HG02798 (cell line): ENCODE measurements at regions not wholly inside any gene's neighbourhood (a gene's known extent, or its start where the extent isn't known, plus 50 kb on each side); places are given as distances from the start of the nearest gene placed in this dataset.

Experiments
- ATAC-seq: cut with Tn5 transposase; IDR thresholded peaks from one replicate; pipeline ENCODE4 v1.9.1; 2021; ENCODE audit warnings: mild to moderate bottlenecking; ENCODE audit not compliant: unreplicated experiment, poor library complexity

DNA sequence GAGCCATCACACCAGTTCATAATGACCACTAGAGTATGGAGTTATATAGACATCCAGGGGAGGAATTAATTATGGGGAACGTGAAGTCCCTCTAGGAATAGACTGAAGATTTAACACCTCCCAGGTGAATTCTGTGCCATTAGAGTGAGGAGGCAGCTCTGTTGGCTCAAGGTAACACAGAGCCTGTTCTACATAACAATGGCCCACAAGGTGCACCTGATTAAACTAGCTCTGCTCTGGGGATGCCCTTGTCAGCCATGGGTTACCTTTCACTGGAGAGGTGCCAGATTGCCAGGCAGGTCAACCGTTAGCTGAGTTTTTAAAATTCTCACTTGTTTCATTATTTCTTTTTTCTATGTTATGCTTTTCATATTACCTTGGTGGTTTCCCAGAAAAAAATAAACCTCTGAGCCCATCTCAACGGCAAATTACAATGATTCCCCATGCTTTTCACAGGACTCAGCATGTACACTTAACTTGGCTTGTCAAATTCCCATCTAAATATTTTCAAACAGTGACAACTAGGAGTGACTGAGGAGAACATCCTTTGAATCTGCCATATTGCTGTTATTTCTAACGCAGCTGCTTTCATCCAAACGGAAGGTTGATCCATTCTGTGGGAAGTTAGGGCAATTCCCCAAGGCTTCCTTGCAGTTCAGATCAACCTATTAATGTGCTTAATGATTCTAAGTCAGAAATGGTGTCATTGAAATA is 512.9 kb downstream of the MCTP2 start:
- ATAC-seq, result no peak

DNA sequence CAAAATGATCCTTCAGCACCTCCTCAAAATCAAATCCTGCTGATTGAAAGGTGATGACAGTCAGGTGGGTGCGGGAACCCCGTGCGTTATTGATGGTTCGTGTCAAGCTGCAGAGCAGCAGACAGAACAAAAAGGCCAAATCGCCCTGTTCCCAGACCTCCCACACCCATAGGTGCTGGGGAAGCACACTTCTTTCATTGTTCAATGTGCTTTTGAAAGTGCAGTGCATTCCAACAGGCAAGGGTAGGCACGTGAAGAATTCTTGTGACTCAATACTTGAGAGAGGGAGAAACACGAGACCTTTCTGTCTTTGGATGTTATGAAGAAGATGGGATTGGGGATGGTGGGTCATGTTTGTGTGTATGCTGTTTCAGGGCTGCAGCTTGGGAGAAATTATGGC is 514.0 kb downstream of the MCTP2 start:
- ATAC-seq, result no peak

DNA sequence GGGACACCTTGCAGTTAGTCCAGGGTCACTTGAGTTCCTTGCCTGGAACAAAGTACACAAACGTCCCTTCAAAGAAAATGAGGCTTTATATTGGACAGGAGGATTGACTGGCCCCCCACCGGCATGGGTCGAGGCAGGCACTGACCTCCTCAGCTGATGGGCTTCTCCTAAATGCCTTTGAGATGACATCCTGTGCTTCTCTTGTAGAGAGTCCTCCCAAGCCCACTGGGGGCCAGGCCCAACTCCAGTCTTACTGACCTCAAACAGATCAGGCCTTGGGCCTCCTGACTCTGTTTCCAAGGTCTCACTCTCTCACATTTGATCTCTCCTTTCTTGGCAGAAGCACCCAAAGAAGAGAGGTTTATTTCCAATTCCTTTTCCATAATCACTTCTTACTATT is 516.1 kb downstream of the MCTP2 start:
- ATAC-seq, result no peak

DNA sequence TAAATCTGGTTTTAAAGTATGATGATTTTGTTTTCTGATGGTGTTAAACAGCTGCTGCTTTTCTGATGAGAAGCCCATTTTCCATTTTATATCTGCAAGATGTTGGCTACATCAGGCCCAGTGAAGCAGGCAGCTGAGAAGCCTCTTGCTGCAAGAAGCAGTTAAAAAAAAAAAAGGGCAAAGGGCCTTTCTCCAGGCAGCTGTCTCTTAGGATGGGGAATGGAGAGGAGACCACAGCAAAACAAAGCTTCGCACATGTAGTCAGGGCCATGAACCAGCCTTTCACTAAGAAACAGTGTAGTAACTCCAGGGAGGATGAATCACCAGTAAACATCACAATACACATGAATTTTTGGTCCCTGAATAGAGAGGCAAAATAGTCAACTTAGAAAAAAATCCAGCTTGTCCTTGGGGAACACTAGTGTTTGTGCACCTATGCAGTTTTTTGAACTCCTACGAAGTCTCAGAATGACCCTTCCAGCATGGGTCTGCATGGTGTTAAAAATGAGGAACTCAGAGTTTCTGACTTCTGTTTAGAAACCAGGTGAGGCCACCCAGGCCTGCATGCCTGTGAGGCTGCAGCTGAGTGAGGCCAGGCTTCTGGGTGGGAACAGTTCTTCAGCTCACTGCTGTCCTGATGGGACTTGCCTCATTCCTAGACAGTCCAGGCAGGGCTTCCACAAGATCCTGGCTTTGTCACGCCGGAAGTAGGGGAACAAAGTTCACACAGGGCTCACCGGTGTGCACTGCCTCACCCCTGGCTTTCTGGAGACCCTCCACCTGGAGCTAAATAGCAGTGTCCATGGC is 518.7 kb downstream of the MCTP2 start:
- peak; percentile 90 for ATAC-seq

DNA sequence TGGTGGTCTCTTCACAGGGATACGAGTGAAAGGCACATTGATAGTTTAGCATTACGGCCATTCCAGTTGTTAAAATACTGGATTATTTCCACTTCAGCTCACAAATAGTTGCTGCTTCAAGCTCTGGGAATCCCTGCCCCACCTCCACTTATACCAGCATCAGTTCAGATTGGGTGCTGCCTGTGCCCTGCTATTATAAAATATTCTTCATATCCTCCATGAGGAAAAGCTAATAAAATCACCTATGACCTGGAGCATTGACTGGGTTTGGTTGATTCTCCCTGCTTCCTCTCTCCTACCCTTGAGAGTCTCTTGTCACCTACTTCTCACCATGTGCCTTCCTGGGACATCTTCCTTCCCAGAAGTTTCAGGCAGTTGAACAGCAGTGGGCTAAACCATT is 529.0 kb downstream of the MCTP2 start:
- ATAC-seq, result no peak

DNA sequence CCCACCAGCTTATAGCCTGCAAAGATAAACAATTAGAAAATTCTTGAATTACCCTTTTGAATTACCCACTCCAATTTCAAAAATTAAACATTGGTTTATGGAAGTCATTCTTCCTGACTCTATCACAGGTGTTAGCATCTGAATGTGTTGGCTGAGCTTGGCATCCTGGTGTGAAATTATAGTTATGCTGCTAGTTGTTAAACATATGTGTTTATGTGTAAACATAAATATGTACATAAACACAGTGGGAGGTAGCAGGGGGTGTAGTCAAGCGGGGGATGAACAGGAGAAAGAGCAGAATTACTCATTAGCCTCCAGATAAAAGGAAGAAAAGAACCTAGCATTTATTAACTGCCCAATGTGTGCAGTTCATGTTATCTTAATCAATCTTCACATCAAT is 530.2 kb downstream of the MCTP2 start:
- no peak for ATAC-seq

DNA sequence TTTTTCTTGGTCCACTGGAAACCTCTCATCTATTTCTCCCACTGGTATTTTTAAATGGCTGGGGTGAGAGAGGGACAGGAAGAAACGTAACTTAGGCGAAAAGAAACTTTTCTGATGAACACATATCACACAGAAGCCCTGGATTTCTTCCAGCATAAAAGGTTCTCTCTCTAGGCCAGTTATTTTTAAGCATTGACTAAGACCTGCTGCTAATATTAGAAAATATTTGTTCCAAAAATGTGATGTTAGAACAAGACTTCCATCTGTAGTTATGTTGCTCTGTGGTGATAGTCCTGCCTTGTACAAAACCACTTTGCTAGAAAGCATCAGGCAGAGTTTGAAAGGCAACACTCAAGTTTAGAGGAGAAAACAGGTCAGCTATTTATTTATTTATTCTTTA is 537.7 kb downstream of the MCTP2 start:
- no peak for ATAC-seq

DNA sequence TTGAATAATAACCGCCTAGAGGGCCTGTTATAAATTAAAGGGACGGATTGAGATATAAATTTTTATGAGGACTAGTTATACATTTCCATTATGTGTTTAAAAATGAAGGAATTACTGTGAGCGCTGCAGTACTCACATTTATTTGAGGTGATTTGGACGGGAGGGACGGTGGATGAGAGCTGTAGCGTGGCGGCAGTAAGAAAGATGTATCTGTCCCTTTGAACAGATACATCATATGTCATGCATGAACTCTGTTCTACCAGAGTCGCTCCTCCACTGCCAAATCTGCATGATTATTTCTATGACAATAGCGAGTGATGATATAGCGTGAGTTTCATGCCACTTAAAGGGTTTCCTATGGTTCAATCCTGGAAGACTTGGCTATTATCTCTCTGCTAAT is 538.8 kb downstream of the MCTP2 start:
- ATAC-seq, result no peak

DNA sequence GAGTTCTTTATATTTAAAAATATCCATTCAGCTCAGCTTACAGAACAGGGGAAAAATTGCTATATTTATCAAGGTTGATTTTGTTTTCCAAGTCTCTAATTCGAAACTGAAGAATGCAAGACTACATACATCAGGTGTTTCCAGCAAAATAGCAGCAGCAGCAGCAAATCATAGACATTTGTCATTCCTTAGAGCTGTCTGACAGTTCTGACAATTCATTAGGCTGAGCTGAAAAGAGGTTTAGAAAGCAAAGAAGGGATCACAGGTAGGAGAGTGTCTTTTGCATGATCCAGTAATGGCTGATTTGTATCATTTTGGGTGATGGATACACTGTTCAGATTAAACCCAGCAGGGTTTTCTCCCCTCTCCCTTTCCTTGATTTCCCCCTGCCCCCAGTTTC is 545.7 kb downstream of the MCTP2 start:
- ATAC-seq, result no peak

DNA sequence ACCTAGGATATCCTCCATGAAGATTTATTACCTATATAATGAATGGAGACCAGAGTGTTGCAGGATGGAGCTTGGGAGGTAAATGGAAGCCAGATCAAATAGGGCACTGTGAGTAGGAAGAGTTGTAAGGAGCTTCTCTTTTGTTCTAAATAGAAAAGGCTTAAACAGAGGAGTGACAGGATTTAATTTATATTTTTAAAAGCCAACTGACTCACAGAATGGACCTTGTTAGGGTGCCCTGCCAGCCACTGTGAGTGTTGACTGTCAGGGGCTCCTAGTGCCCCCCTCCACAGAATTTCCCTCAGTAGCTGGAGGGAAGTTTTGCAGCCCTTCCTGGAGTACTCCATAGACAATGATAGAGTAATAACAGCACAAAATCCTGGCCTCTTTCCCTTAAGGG is 547.5 kb downstream of the MCTP2 start:
- no peak for ATAC-seq

DNA sequence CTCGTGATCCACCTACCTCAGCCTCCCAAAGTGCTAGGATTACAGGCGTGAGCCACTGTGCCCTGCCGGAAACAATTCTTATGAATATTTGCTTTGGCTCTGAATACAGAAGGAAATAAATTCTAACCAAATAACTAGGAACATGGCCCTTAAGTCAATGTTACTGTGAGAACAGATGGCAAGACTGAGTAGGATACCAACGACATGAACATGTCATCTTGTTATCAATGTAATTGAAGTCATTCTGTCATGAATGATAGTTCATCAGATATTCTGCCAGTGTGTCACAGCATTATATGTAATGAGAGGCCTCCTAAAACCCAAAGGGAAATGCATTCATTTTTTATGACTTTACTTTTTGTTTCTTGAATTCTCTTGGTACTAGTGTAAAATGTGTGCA is 548.8 kb downstream of the MCTP2 start:
- ATAC-seq, result no peak

DNA sequence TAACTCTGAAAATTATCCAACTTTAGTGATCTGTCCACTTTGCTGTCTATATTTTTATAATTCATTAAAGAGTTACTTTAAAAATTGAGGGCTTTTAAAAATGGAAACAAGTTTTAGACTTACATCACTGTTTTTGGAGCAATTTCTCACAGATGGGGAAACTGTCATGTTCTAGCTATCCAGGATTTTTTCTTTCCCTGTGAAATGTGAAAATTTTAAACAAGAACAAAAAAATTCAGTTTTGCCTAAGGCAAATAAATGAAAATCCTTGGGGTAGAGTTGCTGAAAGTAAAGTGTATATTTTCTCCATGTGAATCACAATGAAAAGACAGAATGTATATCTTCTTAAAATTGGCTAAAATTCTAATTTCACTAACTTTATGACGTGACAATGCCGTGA is 553.7 kb downstream of the MCTP2 start:
- ATAC-seq, result no peak

DNA sequence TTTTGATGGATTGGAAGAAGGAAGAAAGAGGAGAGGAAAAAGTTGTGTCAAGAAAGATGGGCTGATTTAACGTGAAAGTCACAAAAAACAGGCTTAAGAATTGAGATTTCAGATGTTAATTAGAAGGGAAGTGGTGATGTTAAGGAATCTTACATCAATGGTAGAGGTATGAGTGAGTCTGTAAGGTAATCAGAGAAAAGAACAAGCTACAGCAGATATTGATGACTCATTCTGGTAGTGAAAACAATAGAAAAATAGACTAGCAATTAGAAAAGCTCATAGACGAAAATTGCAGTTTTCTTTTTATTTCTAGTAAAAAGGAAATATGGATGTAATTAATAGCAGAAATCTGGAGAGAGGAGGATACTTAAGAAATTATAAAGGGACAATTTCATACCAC is 559.6 kb downstream of the MCTP2 start:
- ATAC-seq, result no peak

DNA sequence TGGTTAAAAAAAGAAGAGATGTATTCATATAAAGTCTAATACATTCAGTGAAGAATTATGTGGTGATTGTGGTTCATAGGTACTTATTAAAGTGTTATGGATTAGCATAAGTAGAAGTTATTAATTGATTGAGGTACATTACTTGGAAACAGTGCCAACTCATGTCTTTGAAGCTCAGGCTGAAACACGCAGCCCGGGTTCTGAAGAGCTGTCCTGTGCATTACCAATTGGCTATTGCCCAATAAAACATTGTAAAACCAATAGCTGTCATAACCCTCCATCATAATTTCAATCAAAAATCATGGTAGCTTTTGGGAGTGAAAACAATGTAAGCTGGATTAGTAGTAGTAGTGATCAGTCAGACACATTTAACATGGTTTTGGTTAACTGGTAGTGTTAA is 560.1 kb downstream of the MCTP2 start:
- ATAC-seq, result no peak

DNA sequence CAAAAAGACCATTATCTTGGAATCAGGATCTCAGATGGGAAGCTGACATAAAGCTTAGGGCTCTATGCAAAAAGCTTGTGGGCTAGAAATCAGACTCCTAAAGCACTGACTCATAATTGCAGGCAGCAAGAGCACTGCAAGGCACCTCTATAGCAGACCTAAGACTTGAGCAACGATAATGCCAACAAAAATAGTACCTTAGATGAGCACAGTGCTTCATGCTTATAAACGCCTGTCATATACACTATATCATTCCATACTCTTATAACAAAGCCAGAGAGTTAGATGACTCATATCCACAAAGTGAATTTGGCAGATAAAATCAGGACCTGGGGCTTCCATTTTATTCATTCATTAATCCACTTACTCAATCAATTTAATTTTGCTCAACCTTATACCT is 560.8 kb downstream of the MCTP2 start:
- ATAC-seq, result no peak

DNA sequence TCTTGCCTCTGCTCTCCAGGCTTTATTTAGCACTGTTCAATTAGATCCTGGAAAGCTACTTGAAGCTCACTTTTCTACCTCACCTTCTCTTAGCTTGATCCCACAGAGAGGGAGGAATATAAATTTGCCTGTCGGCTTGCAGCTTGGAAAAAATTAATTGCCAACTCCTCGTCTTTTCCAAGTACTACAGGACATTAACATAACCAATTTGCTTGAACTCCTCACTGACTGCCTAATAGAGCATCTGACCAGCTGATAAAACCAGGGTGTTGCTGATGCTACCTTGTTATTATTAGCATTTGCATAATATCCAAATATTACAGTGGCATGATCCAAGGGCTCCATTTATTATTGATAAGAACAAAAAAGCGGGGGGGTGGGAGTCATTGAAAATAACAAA is 561.8 kb downstream of the MCTP2 start:
- ATAC-seq, result no peak

DNA sequence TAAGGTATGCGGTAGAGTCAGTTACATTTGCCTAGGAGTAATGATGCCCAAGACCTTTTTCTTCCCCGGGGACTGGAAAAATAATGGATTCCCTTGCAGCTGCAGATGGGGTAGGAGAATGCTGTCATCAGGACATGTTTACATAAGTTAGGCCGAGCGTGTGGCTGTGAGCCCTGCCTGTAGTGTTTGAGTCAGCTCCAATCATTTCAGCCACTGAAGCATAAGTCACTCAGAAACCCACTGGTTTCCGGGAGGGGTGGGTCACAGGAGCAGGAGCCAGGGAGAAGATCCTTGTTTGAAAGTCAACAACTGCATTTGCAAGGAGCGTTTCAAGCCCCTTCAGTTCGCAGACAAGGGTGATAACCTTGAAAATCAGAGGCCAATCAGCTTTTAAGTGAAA is 562.3 kb downstream of the MCTP2 start:
- ATAC-seq, result no peak

DNA sequence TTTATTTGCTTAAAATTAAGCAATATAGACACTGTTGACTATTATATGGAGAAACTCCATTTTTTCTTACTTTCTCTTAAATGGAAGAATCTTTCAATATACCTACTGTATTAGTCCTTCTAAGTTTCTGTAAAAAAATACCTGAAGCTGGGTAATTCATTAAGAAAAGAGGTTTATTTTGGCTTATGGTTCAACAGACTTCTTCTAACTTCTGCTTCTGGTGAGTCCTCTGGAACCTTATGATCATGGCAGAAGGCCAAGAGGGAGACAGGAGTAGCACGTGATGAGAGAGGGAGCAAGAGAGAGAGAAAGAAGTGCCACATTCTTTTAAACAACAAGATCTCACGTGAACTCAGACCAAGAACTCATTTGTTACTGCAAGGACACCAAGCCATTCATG is 573.3 kb downstream of the MCTP2 start:
- no peak for ATAC-seq

DNA sequence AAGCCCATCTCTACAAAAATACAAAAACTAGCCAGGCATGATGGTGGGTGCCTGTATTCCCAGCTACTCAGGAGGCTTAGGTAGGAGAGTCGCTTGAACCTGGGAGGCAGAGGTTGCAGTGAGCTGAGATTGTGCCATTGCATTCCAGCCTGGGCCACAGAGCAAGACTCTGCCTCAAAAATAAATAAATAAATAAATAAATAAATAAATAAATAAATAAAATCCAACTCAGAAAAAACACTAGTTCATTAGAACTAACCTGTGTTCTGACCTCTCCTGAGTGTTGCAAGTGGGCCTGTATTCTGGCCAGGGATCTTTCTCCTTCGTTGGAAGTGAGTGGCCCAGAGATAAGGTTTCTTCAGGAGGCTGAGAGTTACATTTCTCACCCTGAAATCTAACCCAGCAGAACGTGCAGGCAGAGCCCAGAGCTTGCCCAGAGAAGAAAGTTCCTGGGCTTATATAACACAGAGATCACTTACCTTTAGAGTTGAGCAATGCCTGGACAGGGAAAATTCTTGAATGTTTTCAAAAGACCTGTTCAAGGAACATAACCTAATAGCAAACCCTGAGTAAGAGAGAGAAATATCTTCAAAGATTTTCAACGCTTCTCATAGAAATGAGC is 583.9 kb downstream of the MCTP2 start:
- no peak for ATAC-seq

DNA sequence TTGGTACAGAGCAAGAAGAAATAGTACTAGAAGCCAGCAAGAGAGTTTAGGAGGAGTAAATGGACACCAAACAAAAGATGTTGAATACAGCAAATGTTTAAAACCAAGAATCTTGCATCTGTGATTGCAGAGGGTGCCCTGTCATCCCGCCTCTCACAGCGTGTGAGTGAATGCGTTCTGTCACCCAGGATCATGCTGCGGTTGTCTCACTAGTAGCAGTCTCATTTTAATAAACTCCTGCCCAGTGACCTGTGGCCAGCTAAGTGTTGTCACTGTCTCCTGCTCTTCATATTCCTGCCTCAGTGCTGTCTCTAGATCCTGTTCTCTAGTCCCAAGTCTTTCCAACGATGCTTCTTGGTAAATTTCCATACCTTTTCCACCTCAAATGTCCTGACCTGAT is 584.6 kb downstream of the MCTP2 start:
- ATAC-seq, result no peak
